SU-DHL-6 (cell line): ENCODE measurements at regions not wholly inside any gene's neighbourhood (a gene's known extent, or its start where the extent isn't known, plus 50 kb on each side); places are given as distances from the start of the nearest gene placed in this dataset.

Source experiments
- EZH2phosphoT487 ChIP-seq: fragments of 200-600 bp; sonication (generic), shearing (Covaris generic); conservative IDR thresholded peaks from 2 replicates; pipeline ENCODE4 v1.6.1; 2018; ENCODE audit warnings: mild to moderate bottlenecking, antibody characterized with exemption, low read length, moderate library complexity, mixed read lengths
- TF ChIP-seq, protein P1 (sequence below): fragments of 200-600 bp; sonication (generic); IDR thresholded peaks from one replicate; pipeline ENCODE4 v1.5.1; 2017; ENCODE audit warnings: antibody characterized with exemption, mild to moderate bottlenecking, low read length, moderate library complexity; ENCODE audit not compliant: insufficient read depth, poor library complexity, severe bottlenecking

DNA sequence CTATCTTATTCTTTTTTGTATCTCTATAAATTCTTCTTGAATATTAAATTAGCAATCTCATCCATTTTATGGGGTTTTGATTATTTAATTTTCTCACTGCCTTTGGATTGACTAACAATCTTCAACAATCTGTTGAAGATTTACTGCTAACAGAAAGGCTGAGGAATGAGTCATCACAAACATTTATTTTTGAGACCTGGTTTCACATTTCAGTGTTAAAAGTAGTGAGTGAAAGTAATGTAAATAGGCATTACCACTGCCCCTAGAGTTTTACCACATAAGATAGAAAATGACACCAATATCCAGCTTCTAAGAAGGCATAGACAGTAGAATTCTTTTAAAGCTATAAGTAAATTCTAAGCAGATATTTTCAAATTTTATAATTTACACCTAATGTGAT is 472.8 kb downstream of the OLFM4 start:
- TF ChIP-seq, protein P1, sequence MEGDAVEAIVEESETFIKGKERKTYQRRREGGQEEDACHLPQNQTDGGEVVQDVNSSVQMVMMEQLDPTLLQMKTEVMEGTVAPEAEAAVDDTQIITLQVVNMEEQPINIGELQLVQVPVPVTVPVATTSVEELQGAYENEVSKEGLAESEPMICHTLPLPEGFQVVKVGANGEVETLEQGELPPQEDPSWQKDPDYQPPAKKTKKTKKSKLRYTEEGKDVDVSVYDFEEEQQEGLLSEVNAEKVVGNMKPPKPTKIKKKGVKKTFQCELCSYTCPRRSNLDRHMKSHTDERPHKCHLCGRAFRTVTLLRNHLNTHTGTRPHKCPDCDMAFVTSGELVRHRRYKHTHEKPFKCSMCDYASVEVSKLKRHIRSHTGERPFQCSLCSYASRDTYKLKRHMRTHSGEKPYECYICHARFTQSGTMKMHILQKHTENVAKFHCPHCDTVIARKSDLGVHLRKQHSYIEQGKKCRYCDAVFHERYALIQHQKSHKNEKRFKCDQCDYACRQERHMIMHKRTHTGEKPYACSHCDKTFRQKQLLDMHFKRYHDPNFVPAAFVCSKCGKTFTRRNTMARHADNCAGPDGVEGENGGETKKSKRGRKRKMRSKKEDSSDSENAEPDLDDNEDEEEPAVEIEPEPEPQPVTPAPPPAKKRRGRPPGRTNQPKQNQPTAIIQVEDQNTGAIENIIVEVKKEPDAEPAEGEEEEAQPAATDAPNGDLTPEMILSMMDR = no peak
- no peak for TF ChIP-seq EZH2phosphoT487
